ENCODE measurements at regions not wholly inside any gene's neighbourhood (a gene's known extent, or its start where the extent isn't known, plus 50 kb on each side); places are given as distances from the start of the nearest gene placed in this dataset.

DNA sequence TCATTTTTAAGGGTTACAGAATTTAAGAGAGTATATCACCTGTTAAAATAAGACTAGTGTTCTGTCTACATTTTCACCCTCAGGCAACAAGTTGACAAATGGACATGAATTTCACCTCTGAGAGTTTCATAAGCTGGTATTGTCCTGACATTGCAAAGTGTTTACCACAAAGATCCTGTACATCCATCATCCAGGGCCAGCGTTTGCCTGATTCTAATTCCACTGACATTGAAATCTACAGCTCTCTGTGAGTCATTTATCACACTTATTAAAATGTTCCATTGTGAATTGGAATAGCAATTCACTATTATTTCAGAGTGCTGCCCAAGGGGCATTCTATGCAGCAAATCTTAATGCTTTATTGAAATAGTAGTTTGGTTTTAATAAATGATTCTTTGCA is 1499.4 kb upstream of the PCDH7 start:
- TF ChIP-seq ARNT (IDR thresholded peaks at IDR 0.05) (no peak), SP1 (IDR thresholded peaks at IDR 0.05) (no peak), HDGF (IDR thresholded peaks at IDR 0.05; ENCODE audit: borderline replicate concordance) (no peak), FOXM1 (IDR thresholded peaks at IDR 0.05; ENCODE audit: borderline replicate concordance) (no peak), PKNOX1 (IDR thresholded peaks at IDR 0.05) (no peak), FOXA1 (IDR thresholded peaks at IDR 0.05) (no peak), BHLHE40 (IDR thresholded peaks at IDR 0.05; ENCODE audit: borderline replicate concordance) (no peak), TARDBP (IDR thresholded peaks at IDR 0.05) (no peak), FOXK2 (IDR thresholded peaks at IDR 0.05) (no peak), LEF1 (IDR thresholded peaks at IDR 0.05; ENCODE audit: borderline replicate concordance) (no peak), ELF4 (IDR thresholded peaks at IDR 0.05) (no peak), SUZ12 (IDR thresholded peaks at IDR 0.05) (no peak), NFRKB (IDR thresholded peaks at IDR 0.05) (no peak), ZNF384 (IDR thresholded peaks at IDR 0.05) (no peak)

All from HEK293T (cell line).